GM19452 (cell line): ENCODE measurements at regions not wholly inside any gene's neighbourhood (a gene's known extent, or its start where the extent isn't known, plus 50 kb on each side); places are given as distances from the start of the nearest gene placed in this dataset.

ENCODE experiments used
- ATAC-seq: cut with Tn5 transposase; IDR thresholded peaks from one replicate; pipeline ENCODE4 v1.9.1; 2021; ENCODE audit not compliant: unreplicated experiment

DNA sequence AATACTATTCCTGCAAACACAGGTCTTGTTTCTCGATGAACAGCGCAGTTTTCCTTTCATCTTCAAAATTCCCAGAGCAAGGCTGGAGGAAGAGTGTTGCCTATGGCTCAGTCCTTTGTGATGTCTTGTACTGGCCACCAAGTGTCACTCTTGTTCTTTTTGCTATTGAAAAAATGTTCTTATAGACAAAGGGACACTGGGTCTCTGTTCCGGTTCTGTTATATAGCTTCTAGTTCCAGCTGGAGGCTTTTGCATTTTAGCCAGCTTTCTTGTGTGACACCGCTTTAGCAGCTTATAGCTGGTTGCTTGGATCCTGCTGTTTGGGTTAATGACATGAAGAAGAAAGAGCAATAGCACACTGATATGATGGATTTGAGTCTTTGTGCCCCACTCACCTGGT is 343.7 kb upstream of the KCNN2 start:
- no peak for ATAC-seq

DNA sequence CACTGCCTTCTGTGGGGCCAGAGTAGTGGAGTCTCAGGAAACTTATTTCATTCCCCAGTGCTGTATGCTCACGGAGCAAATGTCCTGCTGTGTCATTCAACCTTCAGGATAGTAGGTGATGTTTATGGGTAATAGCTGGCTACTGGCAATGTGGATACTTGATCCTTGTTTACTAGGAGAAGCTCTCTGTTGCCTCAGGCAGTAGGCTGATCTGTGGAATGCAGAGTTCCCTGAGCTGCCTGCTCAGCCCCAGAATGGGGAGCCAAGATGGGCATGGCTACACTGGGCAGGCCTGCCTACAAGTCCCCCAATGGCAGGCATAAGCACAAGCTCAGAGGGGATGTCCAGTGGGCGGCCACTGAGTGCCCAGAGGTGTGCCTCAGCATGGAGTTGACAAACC is 323.1 kb upstream of the KCNN2 start:
- ATAC-seq, result no peak

DNA sequence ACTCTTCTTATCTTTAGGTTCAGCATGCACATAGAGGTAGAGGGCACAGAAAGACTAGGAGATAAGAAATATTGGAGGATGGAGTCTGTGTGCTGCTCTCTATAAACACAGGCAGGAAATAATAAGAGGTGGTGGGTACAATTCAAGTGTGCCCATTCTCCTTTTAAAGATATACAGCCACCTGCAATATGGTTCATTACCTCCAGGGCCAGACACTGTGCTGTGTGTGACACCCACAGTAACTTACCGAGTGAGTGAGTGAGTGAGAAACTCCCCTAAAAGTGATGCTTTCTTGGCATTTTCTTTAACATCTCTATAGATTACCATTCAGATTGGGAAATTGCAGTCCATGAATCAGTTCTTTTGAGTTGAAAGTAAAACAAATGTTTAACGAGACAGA is 311.8 kb upstream of the KCNN2 start:
- no peak for ATAC-seq

GRCh38 chr5:114053372-114053771 is 308.5 kb upstream of the KCNN2 start:
- ATAC-seq, result no peak

DNA sequence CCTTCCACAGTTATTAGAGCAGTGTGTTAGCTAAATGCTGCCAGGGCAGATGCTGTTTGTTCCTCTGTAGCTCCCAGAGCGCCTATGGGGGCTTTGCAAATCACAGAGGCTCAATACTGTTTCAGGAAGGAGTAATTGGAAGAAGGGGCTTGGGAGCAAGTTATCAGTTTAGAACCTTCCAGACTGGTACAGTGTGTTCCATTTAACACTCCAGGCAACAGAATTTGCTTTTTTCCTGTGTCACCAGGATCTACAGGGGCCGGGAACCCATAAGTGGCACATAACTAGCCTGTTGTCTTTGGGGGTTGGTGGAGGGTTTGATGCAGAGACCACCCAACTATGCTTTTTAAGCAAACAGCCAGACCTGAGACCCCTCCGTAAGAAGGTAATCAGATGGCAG is 307.3 kb upstream of the KCNN2 start:
- ATAC-seq, result no peak

GRCh38 chr5:114055318-114056184 is 306.3 kb upstream of the KCNN2 start:
- ATAC-seq, result no peak

GRCh38 chr5:114056185-114056538 is 305.7 kb upstream of the KCNN2 start:
- no peak for ATAC-seq

DNA sequence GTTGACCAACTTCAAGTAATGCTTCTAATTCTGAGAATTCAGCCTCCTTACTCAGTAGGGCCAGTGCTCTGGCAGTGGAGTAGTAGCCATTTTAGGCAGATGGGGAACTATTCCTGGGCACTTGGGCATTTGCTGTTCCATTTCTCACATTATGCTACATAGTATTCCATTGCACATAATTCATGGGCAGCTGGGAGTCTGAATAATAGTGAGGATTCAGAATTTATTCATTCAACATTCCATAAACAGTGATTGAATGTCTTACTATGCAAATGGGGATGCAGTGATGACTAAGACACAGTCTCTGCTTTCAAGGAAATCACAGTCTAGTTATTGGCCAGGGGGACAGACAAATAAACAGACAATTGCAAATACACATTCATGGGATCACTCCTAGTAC is 301.0 kb upstream of the KCNN2 start:
- no peak for ATAC-seq

DNA sequence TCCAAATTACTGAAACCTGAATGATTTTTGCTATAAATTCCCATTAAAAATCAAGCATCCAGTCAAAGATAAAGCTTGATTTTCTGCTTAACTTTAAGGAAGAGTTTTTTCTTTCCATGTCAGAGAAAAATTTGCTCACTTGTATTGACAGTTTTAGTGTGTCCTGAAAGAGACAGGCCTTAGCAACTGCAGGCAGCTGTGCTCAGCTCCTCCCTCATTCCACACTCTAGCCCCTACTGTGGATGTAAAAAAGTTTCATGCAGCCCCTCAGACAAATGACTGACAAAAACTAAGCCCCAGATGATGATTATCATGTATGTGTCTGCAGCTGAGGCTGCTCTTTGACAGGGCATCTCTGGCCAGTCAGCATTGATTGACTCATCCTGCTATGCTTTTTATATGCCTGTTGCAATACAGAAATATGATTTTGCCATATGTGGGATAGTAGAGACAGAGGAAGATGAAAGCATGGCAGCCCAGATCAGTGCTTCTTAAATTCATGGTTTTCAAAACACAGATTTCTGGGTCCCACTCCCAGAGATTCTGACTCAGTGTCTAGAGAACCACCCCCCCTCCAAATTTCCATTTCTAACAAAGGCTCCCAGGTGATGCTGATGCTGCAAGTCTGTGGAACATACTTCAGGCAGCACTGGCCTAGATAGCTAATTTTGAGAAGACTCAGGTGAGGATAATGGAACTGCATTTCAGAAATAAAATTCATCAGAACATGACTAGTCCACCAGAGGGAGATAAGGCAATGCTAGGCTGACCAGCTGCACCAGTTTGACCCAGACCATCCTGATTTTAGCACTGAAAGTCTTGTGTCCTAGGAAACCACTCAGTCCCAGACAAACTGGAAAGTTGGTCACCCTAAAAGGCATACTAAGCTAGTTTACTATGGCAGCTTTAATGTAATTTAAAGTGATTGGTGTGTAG is 298.7 kb upstream of the KCNN2 start:
- ATAC-seq, result no peak

DNA sequence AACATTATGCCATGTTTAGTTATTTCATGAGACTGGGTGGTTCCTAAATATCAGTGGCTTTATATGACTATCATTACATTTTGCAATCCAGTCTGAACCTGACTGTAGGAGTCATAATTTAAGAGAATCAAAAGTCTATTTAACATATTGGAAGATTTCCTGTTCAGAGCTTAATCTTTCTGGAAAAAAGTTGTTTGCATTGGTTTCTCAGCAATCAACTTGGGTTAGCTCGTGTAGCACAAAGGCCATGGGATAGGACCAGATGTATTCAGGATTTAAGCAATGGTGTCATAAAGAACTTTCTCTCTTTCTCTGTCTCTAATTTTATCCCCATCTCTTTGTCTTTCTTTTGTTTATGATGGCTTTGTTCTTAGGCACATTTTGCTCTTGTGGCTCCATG is 296.0 kb upstream of the KCNN2 start:
- ATAC-seq, result no peak

- no peak for ATAC-seq
Observed at GRCh38 chr5:114070093-114070722, 291.7 kb upstream of the KCNN2 start.

GRCh38 chr5:114089259-114089658 is 272.6 kb upstream of the KCNN2 start:
- ATAC-seq, result no peak

GRCh38 chr5:114097570-114097969 is 264.3 kb upstream of the KCNN2 start:
- no peak for ATAC-seq

DNA sequence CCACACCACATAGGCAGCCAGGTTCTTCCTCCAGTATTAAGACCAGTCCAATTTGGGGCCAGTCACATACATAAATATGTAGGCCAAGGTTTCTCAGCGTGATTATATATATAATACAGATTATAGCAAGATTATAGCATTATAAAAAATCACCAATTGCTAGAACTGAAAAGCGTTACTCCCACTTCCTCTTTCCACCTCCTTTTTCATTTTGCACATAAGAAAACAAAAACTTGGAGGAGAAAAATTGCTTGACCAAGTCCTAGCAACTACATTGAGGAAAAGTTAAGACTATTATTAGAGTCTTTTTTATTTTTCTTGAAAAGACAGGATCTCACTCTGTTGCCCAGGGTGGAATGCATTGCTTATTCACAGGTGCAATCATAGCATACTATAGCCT is 262.7 kb upstream of the KCNN2 start:
- ATAC-seq, result no peak

GRCh38 chr5:114101153-114101552 is 260.7 kb upstream of the KCNN2 start:
- ATAC-seq, result no peak

DNA sequence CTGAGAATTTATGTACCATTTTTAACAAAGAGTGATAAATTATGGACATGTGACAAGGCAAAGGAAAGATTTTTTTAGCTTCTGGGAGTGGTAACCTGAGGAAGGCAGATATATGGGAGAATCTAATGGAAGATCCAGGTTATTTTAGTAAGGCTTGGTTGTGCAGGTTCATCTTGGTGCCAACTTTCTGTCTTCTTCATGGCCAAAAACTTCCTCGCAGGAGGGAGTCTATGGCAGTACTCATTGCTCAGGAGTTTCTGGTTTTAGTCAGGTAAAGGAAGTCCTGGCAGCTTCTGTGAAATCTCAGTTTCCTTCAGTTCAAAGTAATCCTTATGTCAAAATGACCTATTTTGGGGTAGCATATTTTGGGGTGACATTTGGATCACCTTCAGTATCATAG is 248.3 kb upstream of the KCNN2 start:
- ATAC-seq, result no peak

DNA sequence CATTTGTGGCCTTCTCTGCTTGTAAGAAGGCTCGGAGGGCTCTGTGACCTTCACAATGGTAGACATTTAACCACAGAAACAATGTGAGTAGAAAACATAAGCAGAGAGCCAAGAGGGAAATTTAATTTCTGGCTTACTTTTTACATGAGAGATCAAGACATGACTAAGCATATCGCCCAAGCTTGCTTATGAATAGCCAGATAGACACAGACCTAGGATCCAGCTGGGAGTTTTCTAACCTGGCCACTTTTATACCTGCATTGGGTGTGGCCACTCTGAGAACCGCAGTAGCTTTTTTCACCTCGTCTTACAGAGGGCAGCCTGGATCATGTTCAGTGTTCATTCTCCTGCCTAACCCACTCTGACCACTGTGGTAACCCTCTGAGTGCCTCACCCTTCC is 244.9 kb upstream of the KCNN2 start:
- no peak for ATAC-seq

GRCh38 chr5:114118511-114118910 is 243.4 kb upstream of the KCNN2 start:
- peak; percentile 58 for ATAC-seq

DNA sequence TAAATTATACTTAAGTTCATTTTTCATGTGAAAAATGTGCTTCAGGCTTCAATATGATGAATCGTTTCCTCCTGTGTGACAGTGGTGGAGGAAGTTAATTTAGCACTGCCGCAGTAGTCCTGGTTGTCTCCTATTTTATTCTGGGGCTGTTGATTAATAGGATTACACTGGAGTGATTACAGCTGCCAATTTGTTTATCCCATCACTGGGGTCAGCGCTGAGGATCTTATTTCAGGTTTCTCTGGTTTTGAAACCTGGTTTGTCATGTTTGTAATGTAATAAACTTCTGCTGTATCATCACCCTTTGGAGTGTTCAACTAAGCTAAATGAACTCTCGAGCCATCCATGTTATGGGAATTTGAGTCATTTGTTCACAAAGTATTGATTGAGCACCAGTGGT is 241.7 kb upstream of the KCNN2 start:
- ATAC-seq, result no peak

GRCh38 chr5:114122852-114123251 is 239.0 kb upstream of the KCNN2 start:
- no peak for ATAC-seq

DNA sequence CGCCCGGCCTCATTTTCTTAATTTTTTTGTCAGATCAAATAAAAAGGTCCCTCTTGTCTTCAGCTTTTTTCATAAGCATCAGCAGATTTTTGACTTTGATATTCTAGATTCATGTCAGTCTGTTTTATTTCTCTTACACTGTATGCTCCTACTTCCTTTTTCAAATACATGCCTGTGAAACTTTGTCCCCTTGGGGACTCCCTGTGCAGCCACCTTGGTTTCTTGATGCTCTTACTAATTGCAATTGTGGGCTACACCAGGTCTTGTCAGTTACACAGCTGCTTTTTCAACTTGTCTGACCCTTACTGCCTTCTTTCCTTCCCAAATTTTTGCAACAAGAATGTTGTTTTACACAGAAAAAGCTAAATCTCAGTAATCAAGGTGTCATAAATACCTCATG is 238.2 kb upstream of the KCNN2 start:
- no peak for ATAC-seq

GRCh38 chr5:114146398-114146797 is 215.5 kb upstream of the KCNN2 start:
- no peak for ATAC-seq
